ENCODE measurements at regions not wholly inside any gene's neighbourhood (a gene's known extent, or its start where the extent isn't known, plus 50 kb on each side); places are given as distances from the start of the nearest gene placed in this dataset.

- Mint-ChIP-seq H3K27ac (no peak overlapping the region), H3K4me3 (no peak overlapping the region), H3K9me3 (peaks cover 13% of the 10 kb centered on the region; the same call in 1 of the 2 replicates), H3K27me3 (ENCODE audit: low read depth) (no peaks in the 10 kb centered on the region; the same call in 1 of the 2 replicates), H3K4me1 (peaks cover 26% of the 10 kb centered on the region), H3K36me3 (no peaks in the 10 kb centered on the region)
- ChIA-PET POLR2A (no interaction called here), CTCF (interaction anchor here (1.3 to 1.8 kb wide), 2 partner anchors 18 to 44 kb away, joined by 3 to 5 read pairs; no protein-coding TSS in a partner anchor)
- TF ChIP-seq ZNF423 (CRISPR knock-in tag; IDR thresholded peaks at IDR 0.05) (no peak), KAT7 (CRISPR knock-in tag; IDR thresholded peaks at IDR 0.05; ENCODE audit: borderline replicate concordance) (no peak), TP53 (CRISPR knock-in tag; IDR thresholded peaks at IDR 0.05) (no peak), ERG (CRISPR knock-in tag; IDR thresholded peaks at IDR 0.05) (no peak), ZNF512 (CRISPR knock-in tag; IDR thresholded peaks at IDR 0.05; ENCODE audit: borderline replicate concordance) (no peak), ELF4 (CRISPR knock-in tag; IDR thresholded peaks at IDR 0.05; ENCODE audit: low read depth) (no peak), ZNF396 (CRISPR knock-in tag; IDR thresholded peaks at IDR 0.05; ENCODE audit: borderline replicate concordance) (no peak), HMGXB4 (CRISPR knock-in tag; IDR thresholded peaks at IDR 0.05) (no peak), PREB (CRISPR knock-in tag; IDR thresholded peaks at IDR 0.05; ENCODE audit: borderline replicate concordance) (no peak)
- no peak for DNase-seq (ENCODE audit: low spot score)
- ATAC-seq: no peak
Observed at GRCh38 chr2:100195942-100196341, 53.6 kb upstream of the AFF3 start.

GRCh38 chr2:100194951-100195350 lies 52.6 kb upstream of the AFF3 start:
- H3K27me3 Mint-ChIP-seq (ENCODE audit: low read depth): no peaks in the 10 kb centered on the region; the same call in 1 of the 2 replicates
- ChIA-PET CTCF (interaction anchor here (0.9 to 1.8 kb wide), 3 partner anchors 17 to 68 kb away, joined by 3 to 5 read pairs (median 4); no protein-coding TSS in a partner anchor), POLR2A (no interaction called here)
- ATAC-seq (no peak), DNase-seq (ENCODE audit: low spot score) (no peak)
- TF ChIP-seq ZMAT4 (CRISPR knock-in tag; IDR thresholded peaks at IDR 0.05) (no peak), USF2 (CRISPR knock-in tag; IDR thresholded peaks at IDR 0.05) (no peak)
- H3K9me3 Mint-ChIP-seq: peaks cover 13% of the 10 kb centered on the region; the same call in 1 of the 2 replicates
- H3K4me1 Mint-ChIP-seq: peaks cover 26% of the 10 kb centered on the region
- no peak overlapping the region for H3K27ac Mint-ChIP-seq
- no peaks in the 10 kb centered on the region for H3K36me3 Mint-ChIP-seq
- H3K4me3 Mint-ChIP-seq: no peak overlapping the region

GRCh38 chr2:100193291-100193710 lies 50.9 kb upstream of the AFF3 start:
- POLR2A ChIA-PET: no interaction called here
- no peaks in the 10 kb centered on the region; the same call in 1 of the 2 replicates for H3K27me3 Mint-ChIP-seq (ENCODE audit: low read depth)
- H3K9me3 Mint-ChIP-seq: peaks cover 13% of the 10 kb centered on the region; the same call in 1 of the 2 replicates
- ATAC-seq (no peak), DNase-seq (ENCODE audit: low spot score) (no peak)
- CTCF ChIA-PET: no interaction called here
- H3K27ac Mint-ChIP-seq: no peak overlapping the region
- peaks cover 28% of the 10 kb centered on the region for H3K4me1 Mint-ChIP-seq
- no peak overlapping the region for H3K4me3 Mint-ChIP-seq
- H3K36me3 Mint-ChIP-seq: no peaks in the 10 kb centered on the region
- TF ChIP-seq NFATC4 (CRISPR knock-in tag; IDR thresholded peaks at IDR 0.05): no peak
- TF ChIP-seq NFYB (CRISPR knock-in tag; conservative IDR thresholded peaks at IDR 0.05; ENCODE audit: low read depth): no peak
- no peak for TF ChIP-seq ESRRA (CRISPR knock-in tag; IDR thresholded peaks at IDR 0.05; ENCODE audit: borderline replicate concordance)
- TF ChIP-seq AR (CRISPR knock-in tag; IDR thresholded peaks at IDR 0.05): no peak
- TF ChIP-seq ZNF138 (CRISPR knock-in tag; conservative IDR thresholded peaks at IDR 0.05): no peak
- no peak for TF ChIP-seq ZNF219 (CRISPR knock-in tag; IDR thresholded peaks at IDR 0.05; ENCODE audit: borderline replicate concordance)
- no peak for TF ChIP-seq E2F1 (CRISPR knock-in tag; IDR thresholded peaks at IDR 0.05)
- TF ChIP-seq EMX1 (CRISPR knock-in tag; IDR thresholded peaks at IDR 0.05): no peak

Data from WTC11 (cell line).